ENCODE measurements at regions not wholly inside any gene's neighbourhood (a gene's known extent, or its start where the extent isn't known, plus 50 kb on each side); places are given as distances from the start of the nearest gene placed in this dataset.
"Not testable (repeated sequence)": the region's sequence is repeated elsewhere in the genome, so short reads cannot be mapped to it uniquely, and the experiment has no call there.

GRCh38 chr21:32823296-32823695 is 51.7 kb upstream of the PAXBP1 start:
- H3K36me3 Mint-ChIP-seq (ENCODE audit: insufficient read depth, unreplicated experiment); H3K27ac Mint-ChIP-seq (ENCODE audit: low read depth, unreplicated experiment); H3K27me3 Mint-ChIP-seq (ENCODE audit: insufficient read depth, unreplicated experiment); DNase-seq (ENCODE audit: unreplicated experiment); H3K4me1 Mint-ChIP-seq (ENCODE audit: insufficient read depth, unreplicated experiment); BruUV-seq (replicated peaks); POLR2A ChIA-PET; H3K9me3 Mint-ChIP-seq (ENCODE audit: unreplicated experiment); intact Hi-C loops (cut with micrococcal nuclease); H3K4me3 Mint-ChIP-seq (ENCODE audit: unreplicated experiment): not testable (repeated sequence)
- CTCF ChIA-PET: interaction anchor here (0.6 to 0.7 kb wide), 2 partner anchors 13 to 150 kb away, joined by 3 to 4 read pairs; no protein-coding TSS in a partner anchor

GRCh38 chr21:32824950-32825349 is 53.4 kb upstream of the PAXBP1 start:
- no peak for TF ChIP-seq CTCF (IDR thresholded peaks at IDR 0.05; ENCODE audit: unreplicated experiment)
- intact Hi-C loops (cut with micrococcal nuclease): no loop called here
- no peaks in the 10 kb centered on the region for H3K4me1 Mint-ChIP-seq (ENCODE audit: insufficient read depth, unreplicated experiment)
- H3K27ac Mint-ChIP-seq (ENCODE audit: low read depth, unreplicated experiment): no peak overlapping the region
- ChIA-PET CTCF (interaction anchor here (1.0 to 3.2 kb wide), 8 partner anchors 15 to 302 kb away, joined by 3 to 17 read pairs (median 6); no protein-coding TSS in a partner anchor), POLR2A (interaction anchor here (0.8 kb wide), 1 partner anchor 53 kb away, joined by 3 read pairs; the partner anchor contains the start of gene PAXBP1)
- DNase-seq (ENCODE audit: unreplicated experiment): no peak
- BruUV-seq (replicated peaks): no TSS peak
- H3K36me3 Mint-ChIP-seq (ENCODE audit: insufficient read depth, unreplicated experiment): no peaks in the 10 kb centered on the region
- no peaks in the 10 kb centered on the region for H3K9me3 Mint-ChIP-seq (ENCODE audit: unreplicated experiment)
- H3K27me3 Mint-ChIP-seq (ENCODE audit: insufficient read depth, unreplicated experiment): no peaks in the 10 kb centered on the region
- H3K4me3 Mint-ChIP-seq (ENCODE audit: unreplicated experiment): no peak overlapping the region

GRCh38 chr21:32826329-32827167 is 55.0 kb upstream of the PAXBP1 start:
- Mint-ChIP-seq H3K36me3 (ENCODE audit: insufficient read depth, unreplicated experiment) (no peaks in the 10 kb centered on the region), H3K9me3 (ENCODE audit: unreplicated experiment) (no peaks in the 10 kb centered on the region), H3K4me1 (ENCODE audit: insufficient read depth, unreplicated experiment) (no peaks in the 10 kb centered on the region), H3K27ac (ENCODE audit: low read depth, unreplicated experiment) (no peak overlapping the region), H3K4me3 (ENCODE audit: unreplicated experiment) (no peak overlapping the region), H3K27me3 (ENCODE audit: insufficient read depth, unreplicated experiment) (no peaks in the 10 kb centered on the region)
- peak; percentile 50 for TF ChIP-seq CTCF (IDR thresholded peaks at IDR 0.05; ENCODE audit: unreplicated experiment)
- POLR2A ChIA-PET: interaction anchor here (1.0 kb wide), 1 partner anchor 55 kb away, joined by 4 read pairs; the partner anchor contains the start of gene PAXBP1
- no TSS peak for BruUV-seq (replicated peaks)
- intact Hi-C loops (cut with micrococcal nuclease): loop anchor here (1.0 kb wide), 2 partner anchors 44 to 173 kb away; no protein-coding TSS in a partner anchor
- DNase-seq (ENCODE audit: unreplicated experiment): peak; percentile 64
- CTCF ChIA-PET: interaction anchor here (0.6 to 3.2 kb wide), 23 partner anchors 10 to 616 kb away, joined by 3 to 17 read pairs (median 4); no protein-coding TSS in a partner anchor

GRCh38 chr21:32828908-32829307 is 57.4 kb upstream of the PAXBP1 start:
- Mint-ChIP-seq H3K27ac (ENCODE audit: low read depth, unreplicated experiment) (no peak overlapping the region), H3K4me3 (ENCODE audit: unreplicated experiment) (no peak overlapping the region), H3K27me3 (ENCODE audit: insufficient read depth, unreplicated experiment) (no peaks in the 10 kb centered on the region), H3K36me3 (ENCODE audit: insufficient read depth, unreplicated experiment) (no peaks in the 10 kb centered on the region), H3K9me3 (ENCODE audit: unreplicated experiment) (no peaks in the 10 kb centered on the region), H3K4me1 (ENCODE audit: insufficient read depth, unreplicated experiment) (no peaks in the 10 kb centered on the region)
- no peak for TF ChIP-seq CTCF (IDR thresholded peaks at IDR 0.05; ENCODE audit: unreplicated experiment)
- DNase-seq (ENCODE audit: unreplicated experiment): no peak
- BruUV-seq (replicated peaks): no TSS peak
- intact Hi-C loops (cut with micrococcal nuclease): no loop called here
- ChIA-PET CTCF (interaction anchor here (0.6 to 1.8 kb wide), 3 partner anchors 13 to 369 kb away, joined by 3 to 7 read pairs (median 5); no protein-coding TSS in a partner anchor), POLR2A (no interaction called here)

Data from MCF 10A (cell line).